KOPT-K1 (cell line): ENCODE measurements at regions not wholly inside any gene's neighbourhood (a gene's known extent, or its start where the extent isn't known, plus 50 kb on each side); places are given as distances from the start of the nearest gene placed in this dataset.
"Not testable (repeated sequence)": the region's sequence is repeated elsewhere in the genome, so short reads cannot be mapped to it uniquely, and the experiment has no call there.

Source experiments
- H3K27ac ChIP-seq: fragments of 200-600 bp; sonication (generic); 2 replicates; pipeline ENCODE4 v1.5.1; 2016; ENCODE audit warnings: antibody characterized with exemption, mild to moderate bottlenecking, low read depth, low read length; ENCODE audit not compliant: poor library complexity, severe bottlenecking
- H3K36me3 ChIP-seq: fragments of 200-600 bp; sonication (generic); 2 replicates; pipeline ENCODE4 v1.5.1; 2017; ENCODE audit warnings: antibody characterized with exemption, mild to moderate bottlenecking, low read length, moderate library complexity; ENCODE audit not compliant: insufficient read depth
- H3K9me3 ChIP-seq: fragments of 200-600 bp; sonication (generic); 2 replicates; pipeline ENCODE4 v1.5.1; 2017; ENCODE audit warnings: antibody characterized with exemption, low read length, mild to moderate bottlenecking; ENCODE audit not compliant: insufficient read depth, poor library complexity, severe bottlenecking

GRCh38 chr1:191711961-191712360, 446.3 kb upstream of the RGS18 start:
- Histone ChIP-seq H3K36me3 (no peaks in the 10 kb centered on the region), H3K9me3 (no peaks in the 10 kb centered on the region)

GRCh38 chr1:191714845-191715244, 443.4 kb upstream of the RGS18 start:
- no peak overlapping the region for H3K27ac ChIP-seq
- H3K36me3 ChIP-seq, result no peaks in the 10 kb centered on the region
- no peaks in the 10 kb centered on the region for H3K9me3 ChIP-seq

More at GRCh38 chr1:191711961-191712360, 446.3 kb upstream of the RGS18 start:
- H3K27ac ChIP-seq, result no peak overlapping the region

- no peak overlapping the region for H3K27ac ChIP-seq
- no peaks in the 10 kb centered on the region for H3K9me3 ChIP-seq
These were observed 428.5 kb upstream of the RGS18 start for GRCh38 chr1:191729742-191730141.

GRCh38 chr1:191731608-191732302, 426.5 kb upstream of the RGS18 start:
- H3K9me3 ChIP-seq, H3K27ac ChIP-seq, H3K36me3 ChIP-seq: not testable (repeated sequence)

More at GRCh38 chr1:191729742-191730141, 428.5 kb upstream of the RGS18 start:
- H3K36me3 ChIP-seq, result no peaks in the 10 kb centered on the region

GRCh38 chr1:191734321-191734720, 423.9 kb upstream of the RGS18 start:
- H3K36me3 ChIP-seq, result no peaks in the 10 kb centered on the region
- H3K9me3 ChIP-seq, result no peaks in the 10 kb centered on the region
- H3K27ac ChIP-seq, result no peak overlapping the region

- Histone ChIP-seq H3K36me3 (no peaks in the 10 kb centered on the region), H3K9me3 (no peaks in the 10 kb centered on the region), H3K27ac (no peak overlapping the region)
These were observed 418.7 kb upstream of the RGS18 start for GRCh38 chr1:191739544-191739943.

GRCh38 chr1:191752342-191752741, 405.9 kb upstream of the RGS18 start:
- no peaks in the 10 kb centered on the region for H3K36me3 ChIP-seq
- no peak overlapping the region for H3K27ac ChIP-seq

GRCh38 chr1:191760016-191760415, 398.2 kb upstream of the RGS18 start:
- Histone ChIP-seq H3K9me3 (no peaks in the 10 kb centered on the region), H3K27ac (no peak overlapping the region), H3K36me3 (no peaks in the 10 kb centered on the region)

More at GRCh38 chr1:191752342-191752741, 405.9 kb upstream of the RGS18 start:
- no peaks in the 10 kb centered on the region for H3K9me3 ChIP-seq

- Histone ChIP-seq H3K36me3 (no peaks in the 10 kb centered on the region), H3K9me3 (no peaks in the 10 kb centered on the region), H3K27ac (no peak overlapping the region)
These were observed 369.7 kb upstream of the RGS18 start for GRCh38 chr1:191788551-191788950.

- no peaks in the 10 kb centered on the region for H3K9me3 ChIP-seq
- H3K27ac ChIP-seq, result no peak overlapping the region
- no peaks in the 10 kb centered on the region for H3K36me3 ChIP-seq
These were observed 360.1 kb upstream of the RGS18 start for GRCh38 chr1:191798178-191798577.

- Histone ChIP-seq H3K9me3 (no peaks in the 10 kb centered on the region), H3K36me3 (no peaks in the 10 kb centered on the region), H3K27ac (no peak overlapping the region)
These were observed 354.0 kb upstream of the RGS18 start for GRCh38 chr1:191804311-191804710.

- H3K36me3 ChIP-seq, H3K9me3 ChIP-seq, H3K27ac ChIP-seq: not testable (repeated sequence)
These were observed 344.7 kb upstream of the RGS18 start for GRCh38 chr1:191813593-191813992.

- no peak overlapping the region for H3K27ac ChIP-seq
These were observed 340.1 kb upstream of the RGS18 start for GRCh38 chr1:191818198-191818597.

GRCh38 chr1:191831572-191831971, 326.7 kb upstream of the RGS18 start:
- H3K27ac ChIP-seq, result no peak overlapping the region
- H3K9me3 ChIP-seq, result no peaks in the 10 kb centered on the region
- H3K36me3 ChIP-seq, result no peaks in the 10 kb centered on the region

More at GRCh38 chr1:191818198-191818597, 340.1 kb upstream of the RGS18 start:
- H3K9me3 ChIP-seq, result no peaks in the 10 kb centered on the region
- no peaks in the 10 kb centered on the region for H3K36me3 ChIP-seq

GRCh38 chr1:191839891-191840290, 318.4 kb upstream of the RGS18 start:
- no peaks in the 10 kb centered on the region for H3K9me3 ChIP-seq
- H3K27ac ChIP-seq, result no peak overlapping the region

More at GRCh38 chr1:191839891-191840290, 318.4 kb upstream of the RGS18 start:
- no peaks in the 10 kb centered on the region for H3K36me3 ChIP-seq
